Skeletal muscle cell (primary cell): ENCODE measurements at regions not wholly inside any gene's neighbourhood (a gene's known extent, or its start where the extent isn't known, plus 50 kb on each side); places are given as distances from the start of the nearest gene placed in this dataset.
"Not testable (repeated sequence)": the region's sequence is repeated elsewhere in the genome, so short reads cannot be mapped to it uniquely, and the experiment has no call there.

Experiments used
- DNase-seq: peaks from one replicate; pipeline ENCODE4 v3.0.0-alpha.2; 2010; ENCODE audit warnings: low read depth
- H3K4me3 ChIP-seq: 2 replicates; pipeline ENCODE4 v1.5.1; 2011; ENCODE audit warnings: low read depth, mild to moderate bottlenecking, control low read depth, low read length, moderate library complexity

GRCh38 chr13:87208636-87209035 is 462.5 kb upstream of the SLITRK5 start:
- DNase-seq, result no peak
- no peak overlapping the region for H3K4me3 ChIP-seq

GRCh38 chr13:87234981-87235380 is 436.2 kb upstream of the SLITRK5 start:
- H3K4me3 ChIP-seq, result no peak overlapping the region
- peak; percentile 83 for DNase-seq

- DNase-seq, result peak; percentile 2
These were observed 435.6 kb upstream of the SLITRK5 start for GRCh38 chr13:87235621-87236020.

GRCh38 chr13:87244256-87244890 is 426.8 kb upstream of the SLITRK5 start:
- no peak for DNase-seq
- no peak overlapping the region for H3K4me3 ChIP-seq

More at GRCh38 chr13:87235621-87236020, 435.6 kb upstream of the SLITRK5 start:
- no peak overlapping the region for H3K4me3 ChIP-seq

- not testable (repeated sequence) for DNase-seq, H3K4me3 ChIP-seq
These were observed 421.3 kb upstream of the SLITRK5 start for GRCh38 chr13:87249847-87250246.

- no peak overlapping the region for H3K4me3 ChIP-seq
- DNase-seq, result no peak
These were observed 415.8 kb upstream of the SLITRK5 start for GRCh38 chr13:87255394-87255793.

- DNase-seq, result no peak
These were observed 411.6 kb upstream of the SLITRK5 start for GRCh38 chr13:87259479-87260083.

GRCh38 chr13:87274209-87274819 is 396.9 kb upstream of the SLITRK5 start:
- DNase-seq, result no peak
- H3K4me3 ChIP-seq, result no peak overlapping the region

More at GRCh38 chr13:87259479-87260083, 411.6 kb upstream of the SLITRK5 start:
- H3K4me3 ChIP-seq, result no peak overlapping the region

- no peak for DNase-seq
These were observed 391.0 kb upstream of the SLITRK5 start for GRCh38 chr13:87280139-87280538.

GRCh38 chr13:87287721-87288120 is 383.4 kb upstream of the SLITRK5 start:
- no peak for DNase-seq
- no peak overlapping the region for H3K4me3 ChIP-seq

More at GRCh38 chr13:87280139-87280538, 391.0 kb upstream of the SLITRK5 start:
- no peak overlapping the region for H3K4me3 ChIP-seq

- DNase-seq, result no peak
- H3K4me3 ChIP-seq, result no peak overlapping the region
These were observed 375.5 kb upstream of the SLITRK5 start for GRCh38 chr13:87295636-87296035.

- DNase-seq, result no peak
- no peak overlapping the region for H3K4me3 ChIP-seq
These were observed 369.1 kb upstream of the SLITRK5 start for GRCh38 chr13:87302034-87302433.

GRCh38 chr13:87302931-87303330 is 368.2 kb upstream of the SLITRK5 start:
- H3K4me3 ChIP-seq, result no peak overlapping the region
- no peak for DNase-seq

- no peak overlapping the region for H3K4me3 ChIP-seq
- DNase-seq, result no peak
These were observed 360.0 kb upstream of the SLITRK5 start for GRCh38 chr13:87311165-87311564.

- DNase-seq, result no peak
- H3K4me3 ChIP-seq, result no peak overlapping the region
These were observed 356.3 kb upstream of the SLITRK5 start for GRCh38 chr13:87314822-87315221.

- no peak for DNase-seq
These were observed 348.8 kb upstream of the SLITRK5 start for GRCh38 chr13:87322386-87322785.

GRCh38 chr13:87324558-87324957 is 346.6 kb upstream of the SLITRK5 start:
- H3K4me3 ChIP-seq, result no peak overlapping the region
- DNase-seq, result no peak

More at GRCh38 chr13:87322386-87322785, 348.8 kb upstream of the SLITRK5 start:
- H3K4me3 ChIP-seq, result no peak overlapping the region

- peak; percentile 33 for DNase-seq
- H3K4me3 ChIP-seq, result no peak overlapping the region
These were observed 340.0 kb upstream of the SLITRK5 start for GRCh38 chr13:87331178-87331577.

- DNase-seq, result no peak
- no peak overlapping the region for H3K4me3 ChIP-seq
These were observed 337.6 kb upstream of the SLITRK5 start for GRCh38 chr13:87333599-87333998.

GRCh38 chr13:87334176-87334575 is 337.0 kb upstream of the SLITRK5 start:
- DNase-seq, result no peak
- no peak overlapping the region for H3K4me3 ChIP-seq
